SK-N-SH treated with all-trans-retinoic acid at 6 μM for 48 hours (cell line): ENCODE measurements at regions not wholly inside any gene's neighbourhood (a gene's known extent, or its start where the extent isn't known, plus 50 kb on each side); places are given as distances from the start of the nearest gene placed in this dataset.

ENCODE experiments used
- ATAC-seq: fragments of 200-7000 bp; cut with Tn5 transposase; 3 replicates; pipeline ENCODE4 v1.9.1; 2020; ENCODE audit warnings: mild to moderate bottlenecking, moderate library complexity
- ARNTL ChIP-seq: fragments of 450-650 bp; formaldehyde crosslinking; IDR thresholded peaks from 2 replicates; pipeline ENCODE4 v1.5.0; 2020; ENCODE audit warnings: low read depth, mild to moderate bottlenecking, moderate library complexity, borderline replicate concordance
- CSDC2 ChIP-seq: fragments of 250-450 bp; sonication (Bioruptor Pico); IDR thresholded peaks from 2 replicates; pipeline ENCODE4 v1.5.0; 2020; ENCODE audit warnings: mild to moderate bottlenecking, moderate library complexity
- CSRNP3 ChIP-seq: fragments of 250-450 bp; sonication (Bioruptor Pico); IDR thresholded peaks from 2 replicates; pipeline ENCODE4 v1.5.1; 2021; ENCODE audit warnings: mild to moderate bottlenecking, moderate library complexity
- ESRRG ChIP-seq: fragments of 250-450 bp; sonication (Bioruptor Pico); IDR thresholded peaks from 2 replicates; pipeline ENCODE4 v1.6.1; 2021; ENCODE audit warnings: mild to moderate bottlenecking
- GLIS3 ChIP-seq: fragments of 250-450 bp; sonication (Bioruptor Pico); IDR thresholded peaks from 2 replicates; pipeline ENCODE4 v1.5.0; 2020; ENCODE audit warnings: mild to moderate bottlenecking, moderate library complexity
- ISL1 ChIP-seq: fragments of 250-450 bp; sonication (Bioruptor Pico); IDR thresholded peaks from 2 replicates; pipeline ENCODE4 v2.1.2; 2022; ENCODE audit warnings: mild to moderate bottlenecking, moderate library complexity
- OSR1 ChIP-seq: fragments of 250-450 bp; sonication (Bioruptor Pico); IDR thresholded peaks from 2 replicates; pipeline ENCODE4 v1.8.0; 2022; ENCODE audit warnings: moderate library complexity, mild to moderate bottlenecking, inconsistent platforms
- POU6F1 ChIP-seq: fragments of 250-450 bp; sonication (Bioruptor Pico); IDR thresholded peaks from 2 replicates; pipeline ENCODE4 v1.8.0; 2021; ENCODE audit warnings: low read depth, mild to moderate bottlenecking, moderate library complexity, borderline replicate concordance
- PPARA ChIP-seq: fragments of 250-450 bp; sonication (Bioruptor Pico); IDR thresholded peaks from 2 replicates; pipeline ENCODE4 v1.5.0; 2020; ENCODE audit warnings: mild to moderate bottlenecking, borderline replicate concordance
- RARB ChIP-seq: fragments of 250-450 bp; sonication (Bioruptor Pico); IDR thresholded peaks from 2 replicates; pipeline ENCODE4 v1.8.0; 2021; ENCODE audit warnings: mild to moderate bottlenecking, moderate library complexity
- SNAI2 ChIP-seq: fragments of 250-450 bp; sonication (Bioruptor Pico); IDR thresholded peaks from 2 replicates; pipeline ENCODE4 v1.5.0; 2020; ENCODE audit warnings: mild to moderate bottlenecking, moderate library complexity
- TCF4 ChIP-seq: fragments of 250-450 bp; sonication (Bioruptor Pico); IDR thresholded peaks from 2 replicates; pipeline ENCODE4 v1.8.0; 2021; ENCODE audit warnings: mild to moderate bottlenecking, moderate library complexity, borderline replicate concordance
- TOX ChIP-seq: fragments of 250-450 bp; sonication (Bioruptor Pico); IDR thresholded peaks from 2 replicates; pipeline ENCODE4 v1.8.0; 2021; ENCODE audit warnings: mild to moderate bottlenecking, moderate library complexity, borderline replicate concordance
- ZC3H10 ChIP-seq: fragments of 250-450 bp; sonication (Bioruptor Pico); IDR thresholded peaks from 2 replicates; pipeline ENCODE4 v1.5.1; 2021; ENCODE audit warnings: mild to moderate bottlenecking, moderate library complexity
- ZFP3 ChIP-seq: fragments of 250-450 bp; sonication (Bioruptor Pico); IDR thresholded peaks from 2 replicates; pipeline ENCODE4 v1.5.0; 2020; ENCODE audit warnings: mild to moderate bottlenecking, moderate library complexity
- ZFP30 ChIP-seq: fragments of 450-650 bp; formaldehyde crosslinking; IDR thresholded peaks from 2 replicates; pipeline ENCODE4 v1.5.0; 2022; ENCODE audit warnings: mild to moderate bottlenecking, moderate library complexity
- ZNF565 ChIP-seq: fragments of 450-650 bp; formaldehyde crosslinking; conservative IDR thresholded peaks from 2 replicates; pipeline ENCODE4 v1.5.0; 2020; ENCODE audit warnings: low read depth, mild to moderate bottlenecking, moderate library complexity
- ZNF70 ChIP-seq: fragments of 450-650 bp; formaldehyde crosslinking; IDR thresholded peaks from 2 replicates; pipeline ENCODE4 v1.5.0; 2020; ENCODE audit warnings: mild to moderate bottlenecking, moderate library complexity
- ZNF8 ChIP-seq: fragments of 450-650 bp; formaldehyde crosslinking; IDR thresholded peaks from 2 replicates; pipeline ENCODE4 v1.5.0; 2020; ENCODE audit warnings: mild to moderate bottlenecking, moderate library complexity
- TF ChIP-seq, protein P1 (sequence below): fragments of 250-450 bp; sonication (Bioruptor Pico); IDR thresholded peaks from 2 replicates; pipeline ENCODE4 v1.5.0; 2020; ENCODE audit warnings: mild to moderate bottlenecking, moderate library complexity
- TF ChIP-seq, protein P2 (sequence below): fragments of 250-450 bp; sonication (Bioruptor Pico); IDR thresholded peaks from 2 replicates; pipeline ENCODE4 v1.8.0; 2020; ENCODE audit warnings: mild to moderate bottlenecking, moderate library complexity, borderline replicate concordance

GRCh38 chr3:110744723-110745122 lies 326.9 kb upstream of the NECTIN3 start:
- TF ChIP-seq ZNF8 (CRISPR knock-in tag), result no peak
- TF ChIP-seq ZNF70 (CRISPR knock-in tag), result no peak
- TF ChIP-seq, protein P1, sequence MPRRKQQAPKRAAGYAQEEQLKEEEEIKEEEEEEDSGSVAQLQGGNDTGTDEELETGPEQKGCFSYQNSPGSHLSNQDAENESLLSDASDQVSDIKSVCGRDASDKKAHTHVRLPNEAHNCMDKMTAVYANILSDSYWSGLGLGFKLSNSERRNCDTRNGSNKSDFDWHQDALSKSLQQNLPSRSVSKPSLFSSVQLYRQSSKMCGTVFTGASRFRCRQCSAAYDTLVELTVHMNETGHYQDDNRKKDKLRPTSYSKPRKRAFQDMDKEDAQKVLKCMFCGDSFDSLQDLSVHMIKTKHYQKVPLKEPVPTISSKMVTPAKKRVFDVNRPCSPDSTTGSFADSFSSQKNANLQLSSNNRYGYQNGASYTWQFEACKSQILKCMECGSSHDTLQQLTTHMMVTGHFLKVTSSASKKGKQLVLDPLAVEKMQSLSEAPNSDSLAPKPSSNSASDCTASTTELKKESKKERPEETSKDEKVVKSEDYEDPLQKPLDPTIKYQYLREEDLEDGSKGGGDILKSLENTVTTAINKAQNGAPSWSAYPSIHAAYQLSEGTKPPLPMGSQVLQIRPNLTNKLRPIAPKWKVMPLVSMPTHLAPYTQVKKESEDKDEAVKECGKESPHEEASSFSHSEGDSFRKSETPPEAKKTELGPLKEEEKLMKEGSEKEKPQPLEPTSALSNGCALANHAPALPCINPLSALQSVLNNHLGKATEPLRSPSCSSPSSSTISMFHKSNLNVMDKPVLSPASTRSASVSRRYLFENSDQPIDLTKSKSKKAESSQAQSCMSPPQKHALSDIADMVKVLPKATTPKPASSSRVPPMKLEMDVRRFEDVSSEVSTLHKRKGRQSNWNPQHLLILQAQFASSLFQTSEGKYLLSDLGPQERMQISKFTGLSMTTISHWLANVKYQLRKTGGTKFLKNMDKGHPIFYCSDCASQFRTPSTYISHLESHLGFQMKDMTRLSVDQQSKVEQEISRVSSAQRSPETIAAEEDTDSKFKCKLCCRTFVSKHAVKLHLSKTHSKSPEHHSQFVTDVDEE, result no peak
- no peak for TF ChIP-seq CSRNP3
- no peak for TF ChIP-seq ZFP3
- no peak for TF ChIP-seq TCF4 (CRISPR knock-in tag)
- TF ChIP-seq, protein P2, sequence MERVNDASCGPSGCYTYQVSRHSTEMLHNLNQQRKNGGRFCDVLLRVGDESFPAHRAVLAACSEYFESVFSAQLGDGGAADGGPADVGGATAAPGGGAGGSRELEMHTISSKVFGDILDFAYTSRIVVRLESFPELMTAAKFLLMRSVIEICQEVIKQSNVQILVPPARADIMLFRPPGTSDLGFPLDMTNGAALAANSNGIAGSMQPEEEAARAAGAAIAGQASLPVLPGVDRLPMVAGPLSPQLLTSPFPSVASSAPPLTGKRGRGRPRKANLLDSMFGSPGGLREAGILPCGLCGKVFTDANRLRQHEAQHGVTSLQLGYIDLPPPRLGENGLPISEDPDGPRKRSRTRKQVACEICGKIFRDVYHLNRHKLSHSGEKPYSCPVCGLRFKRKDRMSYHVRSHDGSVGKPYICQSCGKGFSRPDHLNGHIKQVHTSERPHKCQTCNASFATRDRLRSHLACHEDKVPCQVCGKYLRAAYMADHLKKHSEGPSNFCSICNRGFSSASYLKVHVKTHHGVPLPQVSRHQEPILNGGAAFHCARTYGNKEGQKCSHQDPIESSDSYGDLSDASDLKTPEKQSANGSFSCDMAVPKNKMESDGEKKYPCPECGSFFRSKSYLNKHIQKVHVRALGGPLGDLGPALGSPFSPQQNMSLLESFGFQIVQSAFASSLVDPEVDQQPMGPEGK (CRISPR knock-in tag), result no peak
- TF ChIP-seq ZNF565 (CRISPR knock-in tag), result no peak
- TF ChIP-seq ISL1 (CRISPR knock-in tag), result no peak
- TF ChIP-seq PPARA (CRISPR knock-in tag), result no peak
- TF ChIP-seq CSDC2 (CRISPR knock-in tag), result no peak
- TF ChIP-seq GLIS3, result no peak
- no peak for TF ChIP-seq ARNTL
- no peak for TF ChIP-seq RARB (CRISPR knock-in tag)
- no peak for TF ChIP-seq SNAI2 (CRISPR knock-in tag)
- no peak for TF ChIP-seq ZFP30 (CRISPR knock-in tag)
- no peak for TF ChIP-seq ESRRG (CRISPR knock-in tag)
- ATAC-seq, result no peak

DNA sequence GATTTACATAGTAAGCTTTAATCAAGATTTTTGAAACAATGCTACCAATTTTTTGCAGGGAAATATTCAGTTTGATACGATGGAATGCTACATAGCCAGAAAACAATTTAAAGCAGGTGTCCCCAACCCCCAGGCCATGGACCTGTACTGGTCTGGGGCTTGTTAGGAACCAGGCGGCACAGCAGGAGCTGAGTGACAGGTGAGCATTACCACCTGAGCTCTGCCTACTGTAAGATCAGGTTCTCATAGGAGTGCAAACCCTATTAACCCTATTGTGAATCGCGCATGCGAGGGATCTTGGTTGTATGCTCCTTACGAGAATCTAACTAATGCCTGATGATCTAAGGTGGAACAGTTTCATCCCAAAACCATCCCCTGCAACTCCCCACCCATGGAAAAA lies 322.6 kb upstream of the NECTIN3 start:
- no peak for TF ChIP-seq ZFP3
- TF ChIP-seq SNAI2 (CRISPR knock-in tag), result no peak
- no peak for TF ChIP-seq ZFP30 (CRISPR knock-in tag)
- no peak for TF ChIP-seq ZC3H10 (CRISPR knock-in tag)
- TF ChIP-seq CSDC2 (CRISPR knock-in tag), result no peak
- ATAC-seq, result no peak

GRCh38 chr3:110750201-110750600 lies 321.4 kb upstream of the NECTIN3 start:
- ATAC-seq, result no peak
- TF ChIP-seq, protein P2 (CRISPR knock-in tag), result no peak
- TF ChIP-seq ZFP3 (no peak), OSR1 (CRISPR knock-in tag) (no peak), TOX (CRISPR knock-in tag) (no peak), CSRNP3 (no peak), PPARA (CRISPR knock-in tag) (no peak), SNAI2 (CRISPR knock-in tag) (no peak), CSDC2 (CRISPR knock-in tag) (no peak), GLIS3 (no peak), POU6F1 (no peak)
- TF ChIP-seq, protein P1, result no peak
